ENCODE measurements at regions not wholly inside any gene's neighbourhood (a gene's known extent, or its start where the extent isn't known, plus 50 kb on each side); places are given as distances from the start of the nearest gene placed in this dataset.

- Histone ChIP-seq H3K36me3 (ENCODE audit: insufficient read depth, low read length) (no peaks in the 10 kb centered on the region), H4K20me1 (ENCODE audit: insufficient read depth, low read length) (no peaks in the 10 kb centered on the region), H3K27me3 (ENCODE audit: insufficient read depth, low read length, poor library complexity) (no peaks in the 10 kb centered on the region), H3K4me2 (ENCODE audit: insufficient read depth, low read length) (no peak overlapping the region), H3K27ac (ENCODE audit: low read length) (no peak overlapping the region), H3K79me2 (ENCODE audit: insufficient read depth, low read length) (no peaks in the 10 kb centered on the region), H3K4me1 (ENCODE audit: insufficient read depth, low read length) (no peaks in the 10 kb centered on the region), H3K9me3 (ENCODE audit: insufficient read depth, low read length, severe bottlenecking) (no peaks in the 10 kb centered on the region), H2AFZ (ENCODE audit: low read depth, low read length) (no peak overlapping the region), H3K4me3 (ENCODE audit: low read depth in 1 of 2, low read length in 2 of 2) (no peak overlapping the region), H3K9ac (ENCODE audit: low read depth, low read length) (no peak overlapping the region)
- ATAC-seq (ENCODE audit: insufficient read depth, low read depth) (no peak), DNase-seq (no peak)
- TF ChIP-seq EZH2 (IDR thresholded peaks at IDR 0.05; ENCODE audit: borderline replicate concordance, low read depth, low read length, severe bottlenecking) (no peak), CTCF (IDR thresholded peaks at IDR 0.05; ENCODE audit: borderline replicate concordance, extremely low read depth, low read length, poor library complexity, severe bottlenecking) (no peak)
These were observed 419.6 kb downstream of the NPIPA7 start for GRCh38 chr16:16798504-16798903.

GRCh38 chr16:16805809-16806208, 426.9 kb downstream of the NPIPA7 start:
- Histone ChIP-seq H3K27ac (ENCODE audit: low read length) (no peak overlapping the region), H3K79me2 (ENCODE audit: insufficient read depth, low read length) (no peaks in the 10 kb centered on the region), H3K36me3 (ENCODE audit: insufficient read depth, low read length) (no peaks in the 10 kb centered on the region), H3K4me3 (ENCODE audit: low read depth in 1 of 2, low read length in 2 of 2) (no peak overlapping the region), H3K9me3 (ENCODE audit: insufficient read depth, low read length, severe bottlenecking) (no peaks in the 10 kb centered on the region), H2AFZ (ENCODE audit: low read depth, low read length) (no peak overlapping the region), H3K9ac (ENCODE audit: low read depth, low read length) (no peak overlapping the region), H3K27me3 (ENCODE audit: insufficient read depth, low read length, poor library complexity) (no peaks in the 10 kb centered on the region), H4K20me1 (ENCODE audit: insufficient read depth, low read length) (no peaks in the 10 kb centered on the region), H3K4me2 (ENCODE audit: insufficient read depth, low read length) (no peak overlapping the region), H3K4me1 (ENCODE audit: insufficient read depth, low read length) (no peaks in the 10 kb centered on the region)
- ATAC-seq (ENCODE audit: insufficient read depth, low read depth) = no peak
- TF ChIP-seq CTCF (IDR thresholded peaks at IDR 0.05; ENCODE audit: borderline replicate concordance, extremely low read depth, low read length, poor library complexity, severe bottlenecking) = no peak
- no peak for DNase-seq

DNA sequence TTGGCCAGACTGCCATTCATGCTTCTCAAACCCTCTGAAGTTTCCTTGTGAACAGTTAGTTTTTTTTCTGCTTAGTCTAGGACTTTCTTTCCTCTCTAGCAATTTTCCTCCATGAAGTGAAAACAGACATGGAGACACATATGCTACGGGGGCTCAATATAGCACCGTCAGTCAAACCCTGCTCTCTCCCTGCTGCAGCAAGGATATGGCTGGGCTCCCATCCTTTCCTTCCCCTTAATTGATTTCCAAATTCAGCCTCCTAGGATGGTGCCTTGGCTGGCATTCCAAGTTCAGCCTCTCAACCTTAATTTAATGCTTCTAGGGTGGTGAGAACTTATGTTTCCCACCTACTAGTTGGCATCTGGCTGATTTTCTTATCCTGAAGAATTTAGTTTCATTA, 436.7 kb downstream of the NPIPA7 start:
- Histone ChIP-seq H3K27me3 (ENCODE audit: insufficient read depth, low read length, poor library complexity) (no peaks in the 10 kb centered on the region), H3K27ac (ENCODE audit: low read length) (no peak overlapping the region), H3K36me3 (ENCODE audit: insufficient read depth, low read length) (no peaks in the 10 kb centered on the region), H3K4me3 (ENCODE audit: low read depth in 1 of 2, low read length in 2 of 2) (no peak overlapping the region), H4K20me1 (ENCODE audit: insufficient read depth, low read length) (no peaks in the 10 kb centered on the region; the same call in 1 of the 2 replicates), H3K4me2 (ENCODE audit: insufficient read depth, low read length) (no peak overlapping the region), H3K4me1 (ENCODE audit: insufficient read depth, low read length) (no peaks in the 10 kb centered on the region), H3K9ac (ENCODE audit: low read depth, low read length) (no peak overlapping the region), H3K79me2 (ENCODE audit: insufficient read depth, low read length) (no peaks in the 10 kb centered on the region), H2AFZ (ENCODE audit: low read depth, low read length) (no peak overlapping the region), H3K9me3 (ENCODE audit: insufficient read depth, low read length, severe bottlenecking) (no peaks in the 10 kb centered on the region)
- TF ChIP-seq CTCF (IDR thresholded peaks at IDR 0.05; ENCODE audit: borderline replicate concordance, extremely low read depth, low read length, poor library complexity, severe bottlenecking) (no peak), EZH2 (IDR thresholded peaks at IDR 0.05; ENCODE audit: borderline replicate concordance, low read depth, low read length, severe bottlenecking) (no peak)
- DNase-seq = no peak
- ATAC-seq (ENCODE audit: insufficient read depth, low read depth) = no peak

- DNase-seq = no peak
- H3K79me2 ChIP-seq (ENCODE audit: insufficient read depth, low read length) = no peaks in the 10 kb centered on the region
- no peak for ATAC-seq (ENCODE audit: insufficient read depth, low read depth)
These were observed 438.3 kb downstream of the NPIPA7 start for GRCh38 chr16:16817196-16817595.

More at GRCh38 chr16:16817196-16817595, 438.3 kb downstream of the NPIPA7 start:
- Histone ChIP-seq H3K9ac (ENCODE audit: low read depth, low read length) (no peak overlapping the region), H3K27ac (ENCODE audit: low read length) (no peak overlapping the region), H3K4me1 (ENCODE audit: insufficient read depth, low read length) (no peaks in the 10 kb centered on the region), H3K4me3 (ENCODE audit: low read depth in 1 of 2, low read length in 2 of 2) (no peak overlapping the region), H3K4me2 (ENCODE audit: insufficient read depth, low read length) (no peak overlapping the region), H3K9me3 (ENCODE audit: insufficient read depth, low read length, severe bottlenecking) (no peaks in the 10 kb centered on the region), H3K36me3 (ENCODE audit: insufficient read depth, low read length) (no peaks in the 10 kb centered on the region), H4K20me1 (ENCODE audit: insufficient read depth, low read length) (no peaks in the 10 kb centered on the region), H2AFZ (ENCODE audit: low read depth, low read length) (no peak overlapping the region), H3K27me3 (ENCODE audit: insufficient read depth, low read length, poor library complexity) (no peaks in the 10 kb centered on the region)
- TF ChIP-seq EZH2 (IDR thresholded peaks at IDR 0.05; ENCODE audit: borderline replicate concordance, low read depth, low read length, severe bottlenecking) = no peak
- TF ChIP-seq CTCF (IDR thresholded peaks at IDR 0.05; ENCODE audit: borderline replicate concordance, extremely low read depth, low read length, poor library complexity, severe bottlenecking) = no peak

All from DND-41 (cell line).